ENCODE measurements at regions not wholly inside any gene's neighbourhood (a gene's known extent, or its start where the extent isn't known, plus 50 kb on each side); places are given as distances from the start of the nearest gene placed in this dataset.

DNA sequence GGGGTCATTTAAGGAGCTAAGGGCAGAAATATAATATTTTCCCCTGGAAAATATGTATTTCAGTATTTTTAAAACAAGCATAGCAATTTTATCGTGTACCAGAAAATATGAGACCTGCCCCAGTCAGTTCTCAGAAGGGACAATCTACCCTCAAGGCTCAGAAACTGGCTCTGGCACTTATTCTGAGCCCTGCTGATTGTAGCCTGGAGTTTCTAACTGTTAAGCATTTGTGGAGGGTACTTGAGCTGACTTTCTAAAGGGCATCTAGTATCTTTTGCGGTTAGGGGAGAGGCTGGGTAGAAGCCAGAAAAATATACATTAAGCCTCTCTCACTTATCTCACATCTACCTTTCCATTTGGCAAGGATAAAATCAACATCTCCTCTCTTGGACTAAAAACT is 71.3 kb upstream of the FSHB start:
- DNase-seq: no peak

DNA sequence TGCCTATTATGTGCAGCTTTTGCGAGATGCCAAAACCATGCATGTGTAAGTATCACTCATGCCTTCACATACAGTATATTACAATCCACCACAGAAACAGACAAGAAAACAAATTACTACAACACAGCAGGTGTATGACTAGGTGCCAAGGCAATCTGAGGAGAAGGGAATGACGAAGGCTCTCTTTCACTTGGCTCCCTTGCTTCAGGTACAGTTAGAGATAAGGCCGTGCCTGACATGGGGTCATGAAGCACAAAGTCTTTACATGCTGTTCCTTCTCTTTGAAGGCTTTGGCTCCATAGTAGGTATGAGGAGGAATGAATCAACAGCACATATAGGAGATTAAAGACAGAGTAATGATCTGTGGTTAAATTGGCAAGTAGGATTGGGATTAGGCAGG is 65.2 kb upstream of the FSHB start:
- no peak for DNase-seq

DNA sequence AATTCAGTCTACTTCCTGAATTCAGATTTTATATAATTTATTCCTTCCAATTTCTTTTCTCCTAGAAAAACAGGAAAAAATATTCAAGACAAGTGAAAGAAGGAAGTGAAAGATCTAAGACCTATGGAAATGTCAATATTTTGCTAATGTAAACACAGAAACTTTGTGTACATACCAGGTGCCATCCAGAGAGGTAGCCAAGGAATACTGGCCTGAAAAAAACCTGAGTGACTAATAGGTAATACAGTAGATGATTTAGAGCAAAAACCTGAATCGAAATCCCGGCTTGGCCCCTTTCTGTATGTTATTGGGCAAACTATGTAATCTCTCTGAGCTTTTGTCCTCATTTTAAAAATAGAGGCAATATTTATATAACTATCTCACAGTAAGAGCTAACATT is 59.2 kb upstream of the FSHB start:
- DNase-seq: no peak

DNA sequence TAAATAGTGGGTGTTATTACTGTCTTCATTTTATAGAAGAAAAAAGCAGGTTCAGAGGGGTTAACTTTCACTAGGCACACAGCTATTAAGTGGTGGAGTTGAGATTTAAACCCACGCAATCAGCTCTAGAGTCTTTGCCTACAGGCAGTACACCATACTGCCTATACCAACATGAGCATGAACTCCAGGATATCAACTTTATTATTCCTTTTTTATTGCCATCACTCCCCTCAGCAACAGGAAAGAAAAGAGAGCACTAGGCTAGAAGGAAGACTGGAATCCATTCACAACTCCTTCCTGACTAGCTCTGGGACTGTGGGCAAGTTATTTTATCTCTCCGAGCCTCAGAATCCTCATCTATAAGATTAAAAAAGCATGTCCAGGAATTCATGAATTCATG is 58.7 kb upstream of the FSHB start:
- DNase-seq: no peak

DNA sequence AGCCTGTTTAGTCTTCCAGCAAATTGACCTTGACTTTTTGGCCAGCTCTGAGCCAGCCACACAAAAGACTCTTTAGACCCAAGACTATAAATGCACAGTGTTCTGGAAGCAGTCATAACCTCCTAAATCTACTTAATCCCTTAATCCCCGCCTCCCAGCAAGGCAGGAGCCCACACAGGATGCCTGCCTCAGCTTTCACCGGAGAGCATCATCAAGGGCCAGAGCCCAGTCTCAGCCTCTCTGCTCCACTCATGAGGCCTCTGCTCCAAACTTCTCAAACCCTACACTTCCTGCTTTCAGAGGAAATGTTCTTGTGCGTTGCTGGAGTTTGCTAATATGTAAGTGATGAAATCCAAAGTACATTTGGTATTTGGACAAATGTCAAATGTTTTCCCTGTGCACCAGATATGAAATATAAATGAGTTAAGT is 57.9 kb upstream of the FSHB start:
- no peak for DNase-seq

DNA sequence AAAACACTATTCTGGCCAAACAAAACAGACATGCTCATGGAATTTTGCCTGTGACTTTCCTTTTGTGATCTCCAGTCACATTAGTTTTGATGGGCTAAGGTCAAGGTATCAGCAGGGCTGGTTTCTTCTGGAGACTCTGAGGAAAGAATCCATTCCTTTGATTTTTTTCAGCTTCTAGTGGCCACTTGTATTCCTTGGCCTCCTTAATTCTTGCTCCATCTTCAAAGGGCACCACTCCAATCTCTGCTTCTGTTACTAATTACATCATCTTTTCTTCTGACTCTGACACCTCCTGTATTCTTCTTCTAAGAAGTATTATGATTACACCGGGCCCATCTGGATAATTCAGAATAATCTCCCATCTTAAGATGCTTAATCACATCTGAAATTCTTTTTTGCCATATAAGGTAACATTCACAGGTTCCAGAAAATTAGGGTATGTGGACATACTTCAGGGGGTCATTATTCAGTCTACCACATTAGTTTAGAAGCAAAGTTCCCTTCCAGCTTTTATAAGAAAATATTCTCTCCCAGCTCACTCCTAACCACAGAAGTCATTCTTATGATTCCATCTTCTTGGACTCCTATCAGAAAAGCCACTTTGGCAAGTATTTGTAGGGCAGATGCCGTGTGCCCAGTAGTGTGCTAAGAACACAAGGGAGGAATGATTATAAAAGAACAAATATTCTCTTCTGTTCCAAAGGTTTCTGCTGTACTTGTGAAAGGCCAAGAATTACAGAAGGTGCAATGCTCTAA is 56.4 kb upstream of the FSHB start:
- DNase-seq: no peak

All from activated CD4-positive, alpha-beta T cell treated with anti-CD3 and anti-CD28 coated beads for 4 hours (primary cell).